ENCODE measurements at regions not wholly inside any gene's neighbourhood (a gene's known extent, or its start where the extent isn't known, plus 50 kb on each side); places are given as distances from the start of the nearest gene placed in this dataset.

- Histone ChIP-seq H3K9me3 (no peaks in the 10 kb centered on the region), H3K4me1 (no peaks in the 10 kb centered on the region), H3K27ac (no peak overlapping the region), H3K27me3 (no peaks in the 10 kb centered on the region), H3K36me3 (no peaks in the 10 kb centered on the region), H3K4me3 (no peak overlapping the region)
- intact Hi-C loops (cut with DNase I; ENCODE audit: low total_unique reads): no loop called here
- DNase-seq: no peak
- TF ChIP-seq POLR2A (IDR thresholded peaks at IDR 0.05) (no peak), CTCF (IDR thresholded peaks at IDR 0.05) (no peak)
Measured at GRCh38 chr16:64149756-64150155, 972.1 kb downstream of the CDH11 start.

GRCh38 chr16:64148356-64148755 is 973.5 kb downstream of the CDH11 start:
- TF ChIP-seq POLR2A (IDR thresholded peaks at IDR 0.05) (no peak), CTCF (IDR thresholded peaks at IDR 0.05) (no peak)
- intact Hi-C loops (cut with DNase I; ENCODE audit: low total_unique reads): no loop called here
- no peak for DNase-seq

GRCh38 chr16:64147941-64148340 is 973.9 kb downstream of the CDH11 start:
- H3K4me1 ChIP-seq: no peaks in the 10 kb centered on the region
- no peak for DNase-seq
- intact Hi-C loops (cut with DNase I; ENCODE audit: low total_unique reads): no loop called here
- no peaks in the 10 kb centered on the region for H3K27me3 ChIP-seq
- H3K27ac ChIP-seq: no peak overlapping the region
- no peaks in the 10 kb centered on the region for H3K9me3 ChIP-seq
- TF ChIP-seq POLR2A (IDR thresholded peaks at IDR 0.05): no peak
- no peak for TF ChIP-seq CTCF (IDR thresholded peaks at IDR 0.05)
- H3K4me3 ChIP-seq: no peak overlapping the region
- no peaks in the 10 kb centered on the region for H3K36me3 ChIP-seq

More at GRCh38 chr16:64148356-64148755, 973.5 kb downstream of the CDH11 start:
- Histone ChIP-seq H3K9me3 (no peaks in the 10 kb centered on the region), H3K27me3 (no peaks in the 10 kb centered on the region), H3K27ac (no peak overlapping the region), H3K4me3 (no peak overlapping the region), H3K4me1 (no peaks in the 10 kb centered on the region), H3K36me3 (no peaks in the 10 kb centered on the region)

GRCh38 chr16:64144617-64145016 is 977.2 kb downstream of the CDH11 start:
- Histone ChIP-seq H3K9me3 (no peaks in the 10 kb centered on the region), H3K4me3 (no peak overlapping the region), H3K27ac (no peak overlapping the region), H3K4me1 (no peaks in the 10 kb centered on the region), H3K27me3 (no peaks in the 10 kb centered on the region), H3K36me3 (no peaks in the 10 kb centered on the region)
- no peak for DNase-seq
- no peak for TF ChIP-seq CTCF (IDR thresholded peaks at IDR 0.05)
- TF ChIP-seq POLR2A (IDR thresholded peaks at IDR 0.05): no peak
- intact Hi-C loops (cut with DNase I; ENCODE audit: low total_unique reads): no loop called here

GRCh38 chr16:64138621-64139020 is 983.2 kb downstream of the CDH11 start:
- H3K9me3 ChIP-seq: no peaks in the 10 kb centered on the region
- H3K4me1 ChIP-seq: no peaks in the 10 kb centered on the region
- H3K27me3 ChIP-seq: no peaks in the 10 kb centered on the region
- H3K36me3 ChIP-seq: no peaks in the 10 kb centered on the region
- intact Hi-C loops (cut with DNase I; ENCODE audit: low total_unique reads): no loop called here
- H3K27ac ChIP-seq: no peak overlapping the region
- DNase-seq: no peak
- H3K4me3 ChIP-seq: no peak overlapping the region
- no peak for TF ChIP-seq POLR2A (IDR thresholded peaks at IDR 0.05)
- TF ChIP-seq CTCF (IDR thresholded peaks at IDR 0.05): no peak

Measured in uterus (tissue), 3 donors.